AG04450 (cell line): ENCODE measurements at regions not wholly inside any gene's neighbourhood (a gene's known extent, or its start where the extent isn't known, plus 50 kb on each side); places are given as distances from the start of the nearest gene placed in this dataset.
"Not testable (repeated sequence)": the region's sequence is repeated elsewhere in the genome, so short reads cannot be mapped to it uniquely, and the experiment has no call there.

Experiments used
- CTCF ChIA-PET: fragments of 300-600, 350-600 bp; formaldehyde crosslinking; extraction: SDS; loops from one replicate; lab custom pipeline; 2022; ENCODE audit warnings: antibody characterized with exemption, inconsistent platforms; lab: Charles Lee
- POLR2A ChIA-PET: fragments of 350-600 bp; formaldehyde crosslinking; extraction: SDS; loops from one replicate; lab custom pipeline; 2021; ENCODE audit warnings: antibody characterized with exemption, inconsistent platforms; lab: Yijun Ruan, JAX
- DNase-seq: peaks from one replicate; pipeline ENCODE4 v3.0.0-alpha.2; 2011; ENCODE audit warnings: low read depth, low spot score
- H3K27ac ChIP-seq: one replicate; pipeline ENCODE4 v1.5.1; 2012; ENCODE audit warnings: low read depth, low read length, control low read depth
- H3K27me3 ChIP-seq: one replicate; pipeline ENCODE4 v1.6.0; 2012; ENCODE audit warnings: low read length; ENCODE audit not compliant: control insufficient read depth, insufficient read depth
- H3K4me3 ChIP-seq: 2 replicates; pipeline ENCODE4 v1.5.1; 2011; ENCODE audit warnings: mild to moderate bottlenecking, low read depth, low read length, control low read depth
- H3K9me3 ChIP-seq: 2 replicates; pipeline ENCODE4 v1.5.1; 2012; ENCODE audit warnings: low read length; ENCODE audit not compliant: control insufficient read depth, insufficient read depth
- TF ChIP-seq, protein P1 (sequence below): IDR thresholded peaks from 2 replicates; pipeline ENCODE4 v1.5.1; 2011; ENCODE audit warnings: low read depth, low read length, control low read depth, inconsistent platforms

DNA sequence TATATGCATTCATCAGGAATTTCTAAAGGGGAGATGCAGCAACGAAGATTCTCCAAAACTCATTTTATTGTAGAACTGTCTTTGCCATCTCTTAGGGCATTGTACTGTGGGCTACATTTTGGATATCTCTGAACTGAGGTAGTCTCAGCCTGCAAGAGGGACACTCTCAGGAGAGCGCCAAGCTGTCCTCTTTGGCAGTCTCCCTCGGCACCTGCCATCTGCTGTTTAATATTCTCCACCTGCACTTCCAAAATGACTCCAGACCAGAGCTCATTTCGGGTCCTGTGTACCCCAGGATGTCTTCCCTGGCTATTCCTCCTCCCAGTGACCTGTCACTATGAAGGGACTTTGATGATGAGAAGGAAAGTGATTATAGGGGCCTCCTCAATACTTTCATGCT lies 356.3 kb upstream of the C1orf174 start:
- CTCF ChIA-PET, result no interaction called here
- TF ChIP-seq, protein P1, sequence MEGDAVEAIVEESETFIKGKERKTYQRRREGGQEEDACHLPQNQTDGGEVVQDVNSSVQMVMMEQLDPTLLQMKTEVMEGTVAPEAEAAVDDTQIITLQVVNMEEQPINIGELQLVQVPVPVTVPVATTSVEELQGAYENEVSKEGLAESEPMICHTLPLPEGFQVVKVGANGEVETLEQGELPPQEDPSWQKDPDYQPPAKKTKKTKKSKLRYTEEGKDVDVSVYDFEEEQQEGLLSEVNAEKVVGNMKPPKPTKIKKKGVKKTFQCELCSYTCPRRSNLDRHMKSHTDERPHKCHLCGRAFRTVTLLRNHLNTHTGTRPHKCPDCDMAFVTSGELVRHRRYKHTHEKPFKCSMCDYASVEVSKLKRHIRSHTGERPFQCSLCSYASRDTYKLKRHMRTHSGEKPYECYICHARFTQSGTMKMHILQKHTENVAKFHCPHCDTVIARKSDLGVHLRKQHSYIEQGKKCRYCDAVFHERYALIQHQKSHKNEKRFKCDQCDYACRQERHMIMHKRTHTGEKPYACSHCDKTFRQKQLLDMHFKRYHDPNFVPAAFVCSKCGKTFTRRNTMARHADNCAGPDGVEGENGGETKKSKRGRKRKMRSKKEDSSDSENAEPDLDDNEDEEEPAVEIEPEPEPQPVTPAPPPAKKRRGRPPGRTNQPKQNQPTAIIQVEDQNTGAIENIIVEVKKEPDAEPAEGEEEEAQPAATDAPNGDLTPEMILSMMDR, result no peak
- POLR2A ChIA-PET, result no interaction called here
- no peaks in the 10 kb centered on the region for H3K27me3 ChIP-seq
- no peak for DNase-seq
- H3K27ac ChIP-seq, result no peak overlapping the region
- H3K4me3 ChIP-seq, result no peak overlapping the region
- peaks cover 36% of the 10 kb centered on the region for H3K9me3 ChIP-seq

DNA sequence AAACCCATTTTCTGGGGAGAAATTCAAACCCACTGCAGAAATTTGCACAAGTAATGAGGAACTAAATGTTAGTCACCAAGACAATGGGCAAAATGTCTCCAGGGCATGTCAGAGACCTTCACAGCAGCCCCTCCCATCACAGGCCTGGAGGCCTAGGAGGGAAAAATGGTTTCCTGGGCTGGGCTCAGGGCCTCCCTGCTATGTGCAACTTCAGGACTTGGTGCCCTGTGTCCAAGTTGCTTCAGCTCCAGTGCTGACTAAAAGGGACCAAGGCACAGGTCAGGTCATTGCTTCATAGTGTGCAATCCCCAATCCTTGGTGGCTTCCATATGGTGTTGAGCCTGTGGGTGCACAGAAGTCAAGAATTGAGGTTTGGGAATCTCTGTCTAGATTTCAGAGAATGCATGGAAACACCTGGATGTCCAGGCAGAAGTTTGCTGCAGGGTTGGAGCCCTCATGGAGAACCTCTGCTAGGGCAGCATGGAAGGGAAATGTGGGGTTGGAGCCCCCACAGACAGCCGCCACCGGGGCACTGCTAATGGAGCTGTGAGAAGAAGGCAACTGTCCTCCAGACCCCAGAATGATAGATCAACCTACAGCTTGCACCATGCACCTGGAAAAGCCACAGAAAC lies 358.2 kb upstream of the C1orf174 start:
- CTCF ChIA-PET, POLR2A ChIA-PET, H3K27ac ChIP-seq, H3K27me3 ChIP-seq, H3K4me3 ChIP-seq, DNase-seq: not testable (repeated sequence)
- H3K9me3 ChIP-seq, result peaks cover 42% of the 10 kb centered on the region

DNA sequence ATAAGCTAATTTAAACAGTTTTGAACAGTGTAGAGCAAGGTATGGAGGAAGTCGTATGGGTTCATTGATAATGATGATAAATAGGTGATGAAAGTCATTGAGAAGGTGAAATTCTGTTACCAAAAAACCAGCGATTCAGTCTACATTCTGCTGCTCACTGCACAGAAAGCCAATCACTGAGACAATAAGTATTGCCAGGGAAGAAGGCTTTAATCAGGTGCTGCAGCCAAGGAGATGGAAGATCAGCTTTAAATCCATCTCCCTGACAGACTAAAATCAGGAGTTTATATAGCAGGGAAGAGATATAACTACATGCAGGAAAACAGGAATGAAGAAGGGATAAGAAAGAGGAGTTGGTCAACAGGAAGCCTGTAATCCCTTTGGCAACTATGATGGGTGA lies 361.3 kb upstream of the C1orf174 start:
- POLR2A ChIA-PET, result no interaction called here
- no peak for DNase-seq
- Histone ChIP-seq H3K27me3 (no peaks in the 10 kb centered on the region), H3K9me3 (peaks cover 39% of the 10 kb centered on the region), H3K4me3 (no peak overlapping the region), H3K27ac (no peak overlapping the region)
- TF ChIP-seq, protein P1, result no peak
- CTCF ChIA-PET, result no interaction called here

DNA sequence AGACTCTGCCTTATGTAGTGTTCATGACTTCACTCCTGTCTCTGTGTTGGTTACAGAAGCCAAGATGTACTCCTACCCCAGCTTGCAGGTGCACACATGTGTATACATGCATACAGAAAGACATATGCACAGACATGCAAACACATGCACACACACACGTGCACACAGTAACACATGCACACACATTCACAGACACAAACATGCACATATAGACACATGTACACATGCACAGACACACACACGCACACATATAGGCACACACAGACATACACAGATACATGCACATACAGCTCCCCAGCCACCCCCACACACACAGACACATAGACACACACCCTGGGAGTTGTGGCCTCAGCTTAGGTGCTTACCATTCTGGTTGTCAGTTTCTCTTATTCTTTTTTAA lies 362.6 kb upstream of the C1orf174 start:
- DNase-seq, result no peak
- ChIA-PET CTCF (no interaction called here), POLR2A (no interaction called here)
- Histone ChIP-seq H3K27ac (no peak overlapping the region), H3K9me3 (peaks cover 43% of the 10 kb centered on the region), H3K4me3 (no peak overlapping the region), H3K27me3 (no peaks in the 10 kb centered on the region)
- TF ChIP-seq, protein P1, result no peak

DNA sequence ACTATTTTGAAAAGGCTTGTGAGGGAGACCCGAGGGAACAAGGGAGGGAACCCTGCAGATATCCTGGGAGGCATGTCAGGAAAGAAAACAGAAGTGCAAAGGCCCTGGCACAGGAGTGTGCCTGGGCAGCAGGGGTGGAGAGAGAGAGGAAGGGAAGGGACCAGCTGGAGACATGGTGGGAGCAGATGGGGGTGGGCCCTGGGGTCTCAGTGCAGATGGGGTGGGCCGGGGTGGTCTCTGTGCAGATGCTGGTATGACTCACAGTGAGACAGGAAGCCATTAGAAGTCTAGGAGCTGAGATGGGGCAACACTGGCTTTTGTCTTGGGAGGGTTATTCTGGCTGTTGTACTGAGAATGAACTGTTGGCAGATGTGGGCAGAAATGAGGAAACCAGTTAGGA lies 363.6 kb upstream of the C1orf174 start:
- ChIA-PET CTCF (no interaction called here), POLR2A (no interaction called here)
- Histone ChIP-seq H3K27me3 (no peaks in the 10 kb centered on the region), H3K27ac (no peak overlapping the region), H3K9me3 (peaks cover 46% of the 10 kb centered on the region), H3K4me3 (no peak overlapping the region)
- TF ChIP-seq, protein P1, result no peak
- no peak for DNase-seq
